ENCODE measurements at regions not wholly inside any gene's neighbourhood (a gene's known extent, or its start where the extent isn't known, plus 50 kb on each side); places are given as distances from the start of the nearest gene placed in this dataset.
"Not testable (repeated sequence)": the region's sequence is repeated elsewhere in the genome, so short reads cannot be mapped to it uniquely, and the experiment has no call there.

- DNase-seq (ENCODE audit: low spot score) = no peak
- ChIA-PET CTCF (no interaction called here), POLR2A (ENCODE audit: low non-redundant PET) (no interaction called here)
- H3K27me3 ChIP-seq (replicated peaks; ENCODE audit: insufficient read depth, low read depth, low read length, poor library complexity) = no peaks in the 10 kb centered on the region
- TF ChIP-seq EZH2 (IDR thresholded peaks at IDR 0.05; ENCODE audit: borderline replicate concordance, low read depth, low read length, poor library complexity, severe bottlenecking) (no peak), CTCF (conservative IDR thresholded peaks at IDR 0.05; ENCODE audit: low read depth, low read length) (no peak)
- intact Hi-C loops (cut with micrococcal nuclease; ENCODE audit: unreplicated experiment) = no loop called here
- H3K9me3 ChIP-seq (ENCODE audit: low read depth, low read length, poor library complexity, severe bottlenecking) = no peaks in the 10 kb centered on the region
- no peaks in the 10 kb centered on the region for H3K4me1 ChIP-seq (ENCODE audit: insufficient read depth, low read length, poor library complexity, severe bottlenecking)
- no peak overlapping the region for H3K27ac ChIP-seq (ENCODE audit: low read depth, low read length, poor library complexity, severe bottlenecking)
- H3K36me3 ChIP-seq (ENCODE audit: insufficient read depth, low read length, poor library complexity, severe bottlenecking) = no peaks in the 10 kb centered on the region
- BruUV-seq (replicated peaks) = no TSS peak
- H3K4me3 ChIP-seq (ENCODE audit: low read depth, low read length, poor library complexity, severe bottlenecking) = no peak overlapping the region
These were observed 399.8 kb upstream of the MAN1A1 start for GRCh38 chr6:119749335-119749734.

GRCh38 chr6:119748535-119748934, 399.0 kb upstream of the MAN1A1 start:
- H3K36me3 ChIP-seq (ENCODE audit: insufficient read depth, low read length, poor library complexity, severe bottlenecking); DNase-seq (ENCODE audit: low spot score); H3K4me3 ChIP-seq (ENCODE audit: low read depth, low read length, poor library complexity, severe bottlenecking); CTCF ChIA-PET; intact Hi-C loops (cut with micrococcal nuclease; ENCODE audit: unreplicated experiment); POLR2A ChIA-PET (ENCODE audit: low non-redundant PET); H3K27ac ChIP-seq (ENCODE audit: low read depth, low read length, poor library complexity, severe bottlenecking); H3K4me1 ChIP-seq (ENCODE audit: insufficient read depth, low read length, poor library complexity, severe bottlenecking); H3K27me3 ChIP-seq (replicated peaks; ENCODE audit: insufficient read depth, low read depth, low read length, poor library complexity); BruUV-seq (replicated peaks); H3K9me3 ChIP-seq (ENCODE audit: low read depth, low read length, poor library complexity, severe bottlenecking): not testable (repeated sequence)

GRCh38 chr6:119742188-119742803, 392.7 kb upstream of the MAN1A1 start:
- no peaks in the 10 kb centered on the region for H3K36me3 ChIP-seq (ENCODE audit: insufficient read depth, low read length, poor library complexity, severe bottlenecking)
- H3K4me1 ChIP-seq (ENCODE audit: insufficient read depth, low read length, poor library complexity, severe bottlenecking) = no peaks in the 10 kb centered on the region
- CTCF ChIA-PET = no interaction called here
- no peak overlapping the region for H3K4me3 ChIP-seq (ENCODE audit: low read depth, low read length, poor library complexity, severe bottlenecking)
- H3K27ac ChIP-seq (ENCODE audit: low read depth, low read length, poor library complexity, severe bottlenecking) = no peak overlapping the region
- BruUV-seq (replicated peaks) = no TSS peak
- H3K9me3 ChIP-seq (ENCODE audit: low read depth, low read length, poor library complexity, severe bottlenecking) = no peaks in the 10 kb centered on the region
- peak; percentile 51 for DNase-seq (ENCODE audit: low spot score)
- no peaks in the 10 kb centered on the region for H3K27me3 ChIP-seq (replicated peaks; ENCODE audit: insufficient read depth, low read depth, low read length, poor library complexity)
- intact Hi-C loops (cut with micrococcal nuclease; ENCODE audit: unreplicated experiment) = loop anchor here (5.0 kb wide), 3 partner anchors 235 to 1085 kb away; no protein-coding TSS in a partner anchor
- TF ChIP-seq CTCF (conservative IDR thresholded peaks at IDR 0.05; ENCODE audit: low read depth, low read length) (peak; percentile 88), EZH2 (IDR thresholded peaks at IDR 0.05; ENCODE audit: borderline replicate concordance, low read depth, low read length, poor library complexity, severe bottlenecking) (no peak)
- POLR2A ChIA-PET (ENCODE audit: low non-redundant PET) = no interaction called here

GRCh38 chr6:119739769-119740168, 390.2 kb upstream of the MAN1A1 start:
- no peak for TF ChIP-seq CTCF (conservative IDR thresholded peaks at IDR 0.05; ENCODE audit: low read depth, low read length)
- TF ChIP-seq EZH2 (IDR thresholded peaks at IDR 0.05; ENCODE audit: borderline replicate concordance, low read depth, low read length, poor library complexity, severe bottlenecking) = no peak
- no peaks in the 10 kb centered on the region for H3K4me1 ChIP-seq (ENCODE audit: insufficient read depth, low read length, poor library complexity, severe bottlenecking)
- CTCF ChIA-PET = no interaction called here
- H3K36me3 ChIP-seq (ENCODE audit: insufficient read depth, low read length, poor library complexity, severe bottlenecking) = no peaks in the 10 kb centered on the region
- BruUV-seq (replicated peaks) = no TSS peak
- peaks cover 15% of the 10 kb centered on the region for H3K27me3 ChIP-seq (replicated peaks; ENCODE audit: insufficient read depth, low read depth, low read length, poor library complexity)
- no peaks in the 10 kb centered on the region for H3K9me3 ChIP-seq (ENCODE audit: low read depth, low read length, poor library complexity, severe bottlenecking)
- no peak overlapping the region for H3K27ac ChIP-seq (ENCODE audit: low read depth, low read length, poor library complexity, severe bottlenecking)
- POLR2A ChIA-PET (ENCODE audit: low non-redundant PET) = no interaction called here
- no peak overlapping the region for H3K4me3 ChIP-seq (ENCODE audit: low read depth, low read length, poor library complexity, severe bottlenecking)
- DNase-seq (ENCODE audit: low spot score) = no peak
- intact Hi-C loops (cut with micrococcal nuclease; ENCODE audit: unreplicated experiment) = loop anchor here (5.0 to 10.0 kb wide), 4 partner anchors 238 to 1088 kb away; no protein-coding TSS in a partner anchor
